Esophagus (tissue), 2 donors: ENCODE measurements at regions not wholly inside any gene's neighbourhood (a gene's known extent, or its start where the extent isn't known, plus 50 kb on each side); places are given as distances from the start of the nearest gene placed in this dataset.

Experiments used
- H3K27ac ChIP-seq, 2 donors: one replicate each; pipeline ENCODE4 v1.5.1; 2013; ENCODE audit warnings: low read depth in 2 of 2, mild to moderate bottlenecking in 2 of 2, inconsistent platforms in 1 of 2, low read length in 1 of 2, moderate library complexity in 1 of 2
- H3K27me3 ChIP-seq, 2 donors: one replicate each; pipeline ENCODE4 v1.6.1; 2013; ENCODE audit warnings: low read length in 2 of 2, control low read depth in 1 of 2, mild to moderate bottlenecking in 1 of 2; ENCODE audit not compliant: insufficient read depth in 2 of 2, control insufficient read depth in 1 of 2
- H3K36me3 ChIP-seq, 2 donors: one replicate each; pipeline ENCODE4 v1.6.1; 2013; ENCODE audit warnings: low read length in 1 of 2; ENCODE audit not compliant: control insufficient read depth in 2 of 2, insufficient read depth in 2 of 2
- H3K4me1 ChIP-seq, 2 donors: one replicate each; pipeline ENCODE4 v1.6.1; 2013; ENCODE audit warnings: low read length in 1 of 2; ENCODE audit not compliant: control insufficient read depth in 2 of 2, insufficient read depth in 2 of 2
- H3K4me3 ChIP-seq, 2 donors: one replicate each; pipeline ENCODE4 v1.5.1; 2013; ENCODE audit warnings: low read length in 2 of 2, mild to moderate bottlenecking in 2 of 2, low read depth in 1 of 2, moderate library complexity in 1 of 2
- H3K9me3 ChIP-seq, 2 donors: one replicate each; pipeline ENCODE4 v1.6.1; 2013; ENCODE audit warnings: mild to moderate bottlenecking in 2 of 2, low read depth in 1 of 2, low read length in 1 of 2, moderate library complexity in 1 of 2; ENCODE audit not compliant: control insufficient read depth in 2 of 2, insufficient read depth in 1 of 2
- WGBS, 2 donors: extraction: QIAGEN DNeasy Blood & Tissue Kit; methylation state at CpG; one replicate each; pipeline ENCODE4 v1.1.7; 2013; 5-methylcytosine and 5-hydroxymethylcytosine counted together
- donor health status: healthy with polysubstance abuse.
- donor health status: Bipolar disorder and iron deficiency.

GRCh38 chr6:168132531-168133167 lies 53.6 kb upstream of the FRMD1 start:
- 38 to 44% methylated on average over 34 of the region's 34 CpGs for WGBS, 2 donors
- H3K27me3 ChIP-seq: no peaks in the 10 kb centered on the region
- no peak overlapping the region for H3K4me3 ChIP-seq
- H3K4me1 ChIP-seq: peaks cover 2% of the 10 kb centered on the region in 2 donors
- peaks cover 0 to 5% of the 10 kb centered on the region in 2 donors for H3K9me3 ChIP-seq
- no peak overlapping the region for H3K27ac ChIP-seq
- H3K36me3 ChIP-seq: no peaks in the 10 kb centered on the region

- no peaks in the 10 kb centered on the region for H3K36me3 ChIP-seq
- H3K9me3 ChIP-seq: peaks cover 0 to 5% of the 10 kb centered on the region in 2 donors
- H3K27ac ChIP-seq: no peak overlapping the region
- 85 to 91% methylated on average over 20 of the region's 20 CpGs for WGBS, 2 donors
- peaks cover 2% of the 10 kb centered on the region in 2 donors for H3K4me1 ChIP-seq
- no peak overlapping the region for H3K4me3 ChIP-seq
- no peaks in the 10 kb centered on the region for H3K27me3 ChIP-seq
Observed at GRCh38 chr6:168131464-168132415, 52.7 kb upstream of the FRMD1 start.

- H3K27ac ChIP-seq: no peak overlapping the region
Observed at GRCh38 chr6:168130697-168131371, 51.8 kb upstream of the FRMD1 start.

GRCh38 chr6:168130168-168130696 lies 51.2 kb upstream of the FRMD1 start:
- H3K27ac ChIP-seq: no peak overlapping the region
- H3K9me3 ChIP-seq: peaks cover 0 to 5% of the 10 kb centered on the region in 2 donors
- H3K4me1 ChIP-seq: peaks cover 0 to 2% of the 10 kb centered on the region in 2 donors
- no peaks in the 10 kb centered on the region for H3K27me3 ChIP-seq
- H3K36me3 ChIP-seq: no peaks in the 10 kb centered on the region
- H3K4me3 ChIP-seq: no peak overlapping the region
- WGBS, 2 donors: 73 to 82% methylated on average over 18 of the region's 18 CpGs

More at GRCh38 chr6:168130697-168131371, 51.8 kb upstream of the FRMD1 start:
- H3K4me3 ChIP-seq: no peak overlapping the region
- peaks cover 0 to 2% of the 10 kb centered on the region in 2 donors for H3K4me1 ChIP-seq
- no peaks in the 10 kb centered on the region for H3K36me3 ChIP-seq
- peaks cover 0 to 5% of the 10 kb centered on the region in 2 donors for H3K9me3 ChIP-seq
- WGBS, 2 donors: 47 to 55% methylated on average over 14 of the region's 14 CpGs
- H3K27me3 ChIP-seq: no peaks in the 10 kb centered on the region

DNA sequence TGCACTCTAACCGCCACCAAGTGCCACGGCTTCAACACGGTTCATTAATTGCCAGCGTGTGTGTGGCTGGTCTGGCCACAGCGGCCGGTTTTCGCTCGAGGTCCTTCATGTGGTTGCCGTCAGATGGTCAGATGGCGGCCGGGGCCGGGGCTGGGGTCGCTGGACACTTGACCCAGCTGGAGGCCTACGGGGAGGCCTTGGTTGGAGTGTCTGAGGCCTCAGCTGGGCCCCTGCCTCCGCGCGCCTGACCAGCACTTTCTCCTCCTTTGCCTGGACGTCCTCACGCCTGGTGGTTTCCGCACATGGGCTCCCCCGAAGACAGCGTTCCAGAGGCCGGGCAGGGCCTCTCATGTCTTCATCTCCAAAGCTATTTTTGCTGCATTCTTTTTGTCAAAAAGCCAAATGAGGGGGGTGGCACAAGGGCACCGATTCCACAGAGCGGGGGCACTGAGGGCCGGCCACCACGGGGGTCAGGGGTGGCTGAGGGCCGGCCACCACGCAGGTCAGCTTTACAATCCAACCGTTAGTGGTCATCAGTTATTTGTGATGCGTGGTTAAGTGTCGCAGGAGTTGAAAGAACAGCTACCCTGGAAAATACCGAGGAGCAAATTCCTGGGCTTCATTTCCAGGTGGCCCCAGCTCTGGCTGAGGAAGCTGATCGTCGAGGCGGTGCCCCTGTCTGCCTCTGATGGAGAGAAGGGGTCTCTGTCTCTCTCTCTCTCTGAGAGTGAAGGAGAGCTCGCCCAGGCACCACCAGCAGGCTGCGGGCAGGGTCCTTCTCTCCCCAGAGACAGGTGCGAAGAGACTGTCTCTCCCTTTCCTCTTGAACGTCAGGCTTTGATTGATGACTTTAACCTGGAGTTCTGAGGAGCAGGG lies 50.5 kb upstream of the FRMD1 start:
- no peaks in the 10 kb centered on the region for H3K27me3 ChIP-seq
- no peaks in the 10 kb centered on the region for H3K36me3 ChIP-seq
- H3K27ac ChIP-seq: no peak overlapping the region
- H3K4me1 ChIP-seq: peaks cover 0 to 2% of the 10 kb centered on the region in 2 donors
- H3K9me3 ChIP-seq: peaks cover 0 to 5% of the 10 kb centered on the region in 2 donors
- no peak overlapping the region for H3K4me3 ChIP-seq
- 90 to 94% methylated on average over 40 of the region's 40 CpGs for WGBS, 2 donors

DNA sequence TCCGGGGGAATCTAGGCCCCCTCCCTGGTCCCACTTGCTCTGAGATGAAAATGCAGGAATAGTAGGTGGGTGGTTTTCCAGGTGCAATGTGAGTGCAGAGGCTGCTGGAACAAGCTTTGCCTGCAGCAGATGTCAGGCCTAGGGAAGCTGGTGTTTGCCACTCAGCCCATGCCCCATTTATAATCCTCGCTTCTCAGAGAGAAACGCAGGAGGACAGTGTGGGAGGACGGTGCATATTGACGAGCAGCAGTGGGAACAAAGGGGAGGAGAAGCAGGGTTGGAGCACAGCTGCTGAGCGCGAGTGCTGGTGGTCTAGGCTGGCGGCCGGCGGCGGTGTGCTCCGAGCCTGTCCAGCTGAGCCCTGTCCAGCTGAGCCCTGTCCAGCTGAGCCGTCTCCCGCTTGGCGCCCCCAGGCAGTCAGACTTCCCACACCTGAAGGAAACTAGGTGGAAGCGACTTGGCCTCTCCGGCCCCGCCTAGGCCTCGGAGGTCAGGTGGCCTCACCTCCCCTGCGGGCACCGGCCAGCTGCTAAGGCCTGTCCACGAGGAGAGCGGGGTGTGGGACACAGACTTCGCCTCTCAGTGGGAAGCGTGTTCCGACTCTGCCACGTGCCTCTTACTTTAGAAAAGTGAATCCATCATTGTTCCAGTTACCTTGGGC lies 49.7 kb upstream of the FRMD1 start:
- Histone ChIP-seq H3K27ac (no peak overlapping the region), H3K27me3 (no peaks in the 10 kb centered on the region), H3K4me1 (peaks cover 0 to 2% of the 10 kb centered on the region in 2 donors), H3K9me3 (peaks cover 0 to 5% of the 10 kb centered on the region in 2 donors), H3K4me3 (no peak overlapping the region), H3K36me3 (no peaks in the 10 kb centered on the region)
- 94 to 95% methylated on average over 23 to 27 of the region's 27 CpGs for WGBS, 2 donors
